NOMO-1 treated with dmso at 0.1 percent for 144 hours (cell line): ENCODE measurements at regions not wholly inside any gene's neighbourhood (a gene's known extent, or its start where the extent isn't known, plus 50 kb on each side); places are given as distances from the start of the nearest gene placed in this dataset.

ENCODE experiments used
- DNase-seq: peaks from one replicate; lab custom pipeline; 2025; ENCODE audit not compliant: unreplicated experiment; lab: John Stamatoyannopoulos, UW

DNA sequence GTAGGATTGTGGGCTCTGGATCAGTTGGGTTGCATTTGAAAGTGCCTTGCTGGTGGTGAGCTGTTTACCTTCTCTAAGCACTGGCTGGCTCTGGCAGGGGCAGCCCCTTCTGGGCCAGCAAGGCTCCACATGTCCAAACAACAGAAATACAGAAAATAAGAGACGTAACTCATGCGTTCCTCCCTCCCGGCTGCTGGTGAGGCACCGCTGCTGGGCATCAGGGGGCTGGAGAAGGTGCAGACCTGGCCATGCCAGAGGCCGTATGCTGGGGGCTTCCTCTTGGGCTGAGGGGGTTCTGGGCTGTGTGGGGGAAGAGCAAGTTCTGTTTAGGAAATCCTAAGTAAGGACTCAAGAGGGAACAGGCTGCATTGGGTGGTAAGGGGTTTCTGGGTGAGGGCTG is 140.6 kb downstream of the URI1 start:
- no peak for DNase-seq

- DNase-seq: no peak
Measured at GRCh38 chr19:30083125-30083681, 141.2 kb downstream of the URI1 start.

DNA sequence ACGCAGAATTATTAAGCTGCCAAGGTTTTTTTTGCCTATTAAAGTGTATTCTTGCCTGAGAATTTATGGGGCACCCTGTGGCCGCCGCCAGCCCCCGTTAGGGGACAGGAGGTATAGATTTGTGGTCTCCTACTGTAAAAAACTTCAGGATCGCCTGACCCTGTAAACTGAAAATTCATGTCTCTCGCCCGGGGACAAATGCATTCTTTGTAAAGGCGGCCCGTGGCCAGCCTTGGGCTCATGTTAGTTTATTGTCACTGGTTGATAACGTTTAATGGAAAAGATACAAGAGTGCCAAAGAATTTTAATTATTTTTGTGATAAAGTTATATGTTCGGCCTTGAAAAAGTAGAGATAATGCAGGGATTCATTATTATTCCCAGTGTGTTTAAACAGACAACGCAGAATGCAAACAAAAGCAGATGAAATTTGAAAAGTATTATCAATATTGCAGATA is 141.7 kb downstream of the URI1 start:
- no peak for DNase-seq

GRCh38 chr19:30084390-30084819 is 142.4 kb downstream of the URI1 start:
- DNase-seq: no peak

DNA sequence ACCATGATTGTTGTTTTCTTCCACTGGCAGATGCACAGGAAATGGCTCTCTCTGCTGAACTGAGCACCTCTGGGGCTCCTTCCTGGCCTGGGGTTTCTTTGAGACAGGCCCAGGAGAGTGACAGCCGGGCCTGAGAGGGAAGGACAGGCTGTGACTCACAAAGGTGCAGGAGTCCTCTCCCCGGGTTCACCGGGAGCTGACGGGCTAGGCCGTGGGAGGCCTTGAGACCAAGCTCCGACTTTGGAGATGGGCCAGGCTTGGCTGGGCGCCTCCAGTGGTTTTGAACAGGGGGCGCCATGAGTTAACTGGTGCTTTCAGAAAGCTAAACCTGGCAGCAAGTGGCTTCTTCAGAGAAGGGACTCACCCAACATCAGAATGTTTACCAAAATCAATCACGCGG is 143.4 kb downstream of the URI1 start:
- DNase-seq: no peak

GRCh38 chr19:30086220-30086619 is 144.2 kb downstream of the URI1 start:
- DNase-seq: no peak

DNA sequence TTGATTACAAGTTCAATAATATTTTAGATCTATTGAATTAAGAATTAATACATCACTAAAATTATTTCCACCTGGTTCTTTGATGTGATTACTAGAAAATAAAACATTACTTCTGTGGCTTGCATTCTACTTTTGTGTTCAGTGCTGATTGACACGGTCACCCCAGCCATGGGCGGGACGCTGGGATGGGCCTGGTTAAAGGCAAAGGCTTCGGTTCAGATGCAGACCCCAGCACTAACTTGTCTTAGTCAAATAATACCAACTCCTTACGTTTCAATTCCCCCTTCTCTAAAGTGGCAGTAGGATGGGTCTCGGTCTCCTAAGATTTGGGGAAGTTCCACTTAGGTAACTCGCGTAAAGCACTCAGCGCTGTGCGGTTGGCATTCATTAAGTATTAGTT is 144.9 kb downstream of the URI1 start:
- DNase-seq: no peak

DNA sequence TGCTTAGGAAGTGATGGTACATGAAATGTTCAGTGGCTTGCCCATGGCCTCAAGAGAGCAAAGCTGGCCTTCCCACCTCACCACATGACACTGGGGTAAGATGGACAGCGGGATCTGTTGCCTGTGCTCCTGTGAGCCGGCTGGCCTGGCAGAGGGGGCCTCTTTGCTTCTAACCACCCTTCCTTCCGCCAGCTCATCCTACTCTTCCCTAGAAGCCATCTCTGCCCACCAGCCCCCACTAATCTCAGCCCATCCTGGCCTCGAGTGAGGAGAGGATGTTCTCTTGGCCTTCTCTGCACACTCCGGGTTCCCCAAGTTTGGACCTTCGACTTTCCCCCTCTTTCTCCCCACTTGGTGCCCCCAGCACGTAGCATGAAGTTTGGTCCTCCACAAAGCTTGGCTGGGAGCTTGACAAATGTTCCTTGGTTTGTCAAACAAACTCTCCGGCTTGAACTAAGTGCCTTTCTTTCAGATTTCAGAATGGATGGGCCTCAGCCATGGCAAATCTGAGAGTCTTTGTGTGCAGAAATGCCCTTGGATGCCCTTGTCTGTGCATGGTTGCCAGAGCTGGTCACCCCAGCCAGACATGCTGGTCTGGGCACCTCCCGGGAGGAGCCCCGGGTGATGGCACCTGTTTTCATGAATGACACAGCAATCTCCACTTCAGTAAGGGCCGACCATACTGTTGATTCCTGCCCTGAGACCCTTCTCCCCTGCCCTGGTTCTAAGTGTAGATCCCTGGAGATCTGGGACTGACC is 145.5 kb downstream of the URI1 start:
- DNase-seq: no peak

GRCh38 chr19:30088567-30088966 is 146.5 kb downstream of the URI1 start:
- DNase-seq: no peak

GRCh38 chr19:30089086-30089665 is 147.1 kb downstream of the URI1 start:
- DNase-seq: no peak

- no peak for DNase-seq
Measured at GRCh38 chr19:30090476-30090875, 148.4 kb downstream of the URI1 start.

DNA sequence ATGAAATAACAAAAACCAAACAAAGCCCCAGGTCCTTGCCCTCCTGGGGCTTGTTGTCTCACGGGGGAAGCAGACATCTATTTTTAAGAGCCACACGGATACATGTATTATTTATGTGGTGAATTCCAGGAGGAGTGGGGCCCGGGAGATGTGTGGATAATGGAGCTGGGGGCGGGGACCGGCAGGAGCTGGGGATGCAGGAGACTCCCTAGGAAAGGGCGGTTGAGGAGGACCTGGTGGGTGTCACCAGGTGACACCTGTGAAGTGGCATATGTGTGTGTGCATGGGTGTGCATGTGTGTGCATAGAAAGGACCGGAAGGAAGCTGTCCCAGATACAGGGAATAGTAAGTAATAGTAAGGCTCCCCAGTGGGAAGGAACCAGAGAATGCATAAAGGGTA is 148.9 kb downstream of the URI1 start:
- no peak for DNase-seq

DNA sequence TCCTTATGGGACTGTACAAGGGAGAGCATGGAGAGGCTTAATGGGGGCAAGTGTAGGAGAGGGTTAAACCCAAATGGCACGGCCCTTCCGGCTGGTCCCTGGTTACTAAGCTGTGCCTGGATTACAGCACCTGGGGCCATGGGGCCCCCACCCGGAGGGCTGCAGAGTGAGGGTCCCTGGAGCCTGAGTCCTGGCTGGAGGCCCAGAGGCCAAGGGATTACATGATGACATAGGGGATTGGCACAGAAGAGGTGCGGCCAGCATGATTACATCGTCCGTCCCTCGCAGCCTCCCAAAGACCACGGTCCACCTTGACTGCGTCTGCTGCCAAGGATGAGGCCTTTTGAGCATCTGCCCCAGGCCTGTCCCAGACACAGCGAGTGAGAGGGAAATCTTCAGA is 149.4 kb downstream of the URI1 start:
- DNase-seq: no peak

DNA sequence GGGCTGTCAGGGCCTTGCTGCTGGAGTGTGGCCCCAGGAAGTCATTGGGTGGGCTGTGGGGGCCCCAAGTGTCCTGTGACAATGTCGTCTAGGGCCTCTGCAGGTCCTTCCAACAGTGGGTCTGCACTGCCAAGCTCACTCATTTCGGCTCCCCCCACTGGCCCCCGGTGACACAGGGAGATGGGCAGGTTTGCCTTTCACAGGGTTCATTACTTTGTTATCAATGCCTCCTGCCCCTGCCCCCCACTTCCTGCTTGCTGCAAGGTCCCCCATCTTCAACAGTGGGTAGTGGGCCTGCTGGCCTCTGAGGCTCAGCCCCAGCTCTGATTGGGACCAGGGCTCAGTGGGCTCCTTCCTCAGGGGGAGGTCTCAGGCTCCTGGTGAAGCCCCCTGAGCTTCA is 149.8 kb downstream of the URI1 start:
- no peak for DNase-seq

- DNase-seq: no peak
Measured at GRCh38 chr19:30092721-30093569, 150.9 kb downstream of the URI1 start.

GRCh38 chr19:30093966-30094755 is 152.1 kb downstream of the URI1 start:
- no peak for DNase-seq

DNA sequence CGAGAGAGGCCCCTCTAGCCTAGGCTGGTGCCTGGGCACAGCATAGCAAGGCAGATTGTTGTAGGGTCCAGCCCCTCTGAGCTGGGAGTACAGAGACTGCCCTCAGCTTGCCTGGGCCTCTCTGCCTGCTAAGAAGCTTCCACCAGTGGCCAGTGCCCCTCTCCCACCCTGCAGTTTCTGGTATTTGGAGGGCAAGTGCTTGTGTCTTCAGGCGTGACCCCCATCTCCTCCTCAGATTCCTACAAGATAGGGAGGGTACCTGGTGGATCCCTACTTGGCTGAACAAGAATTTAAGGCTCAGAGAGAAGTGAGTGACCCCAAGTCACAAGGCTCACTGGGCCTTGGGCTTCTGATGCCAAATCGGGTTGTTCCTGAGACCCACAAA is 152.7 kb downstream of the URI1 start:
- DNase-seq: no peak

DNA sequence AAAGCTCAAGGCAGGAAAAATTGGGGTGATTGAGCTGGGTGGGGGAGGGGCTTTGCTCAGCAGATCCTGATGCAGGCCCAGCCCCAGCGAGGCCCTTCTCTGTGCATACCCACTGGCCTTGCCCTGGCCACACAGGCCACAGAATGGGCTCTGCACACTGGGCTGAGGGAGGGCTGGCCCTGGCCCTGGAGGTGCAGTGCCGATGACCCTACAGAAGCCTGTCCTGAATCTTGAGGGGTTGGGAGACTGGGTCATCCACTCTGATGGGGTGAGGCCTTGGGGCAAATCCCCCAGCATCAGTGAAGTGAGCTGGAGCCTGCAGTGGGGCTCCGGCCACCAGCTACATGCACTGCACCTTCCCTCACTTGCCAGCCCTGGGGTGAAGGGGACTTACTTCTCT is 153.1 kb downstream of the URI1 start:
- DNase-seq: no peak

DNA sequence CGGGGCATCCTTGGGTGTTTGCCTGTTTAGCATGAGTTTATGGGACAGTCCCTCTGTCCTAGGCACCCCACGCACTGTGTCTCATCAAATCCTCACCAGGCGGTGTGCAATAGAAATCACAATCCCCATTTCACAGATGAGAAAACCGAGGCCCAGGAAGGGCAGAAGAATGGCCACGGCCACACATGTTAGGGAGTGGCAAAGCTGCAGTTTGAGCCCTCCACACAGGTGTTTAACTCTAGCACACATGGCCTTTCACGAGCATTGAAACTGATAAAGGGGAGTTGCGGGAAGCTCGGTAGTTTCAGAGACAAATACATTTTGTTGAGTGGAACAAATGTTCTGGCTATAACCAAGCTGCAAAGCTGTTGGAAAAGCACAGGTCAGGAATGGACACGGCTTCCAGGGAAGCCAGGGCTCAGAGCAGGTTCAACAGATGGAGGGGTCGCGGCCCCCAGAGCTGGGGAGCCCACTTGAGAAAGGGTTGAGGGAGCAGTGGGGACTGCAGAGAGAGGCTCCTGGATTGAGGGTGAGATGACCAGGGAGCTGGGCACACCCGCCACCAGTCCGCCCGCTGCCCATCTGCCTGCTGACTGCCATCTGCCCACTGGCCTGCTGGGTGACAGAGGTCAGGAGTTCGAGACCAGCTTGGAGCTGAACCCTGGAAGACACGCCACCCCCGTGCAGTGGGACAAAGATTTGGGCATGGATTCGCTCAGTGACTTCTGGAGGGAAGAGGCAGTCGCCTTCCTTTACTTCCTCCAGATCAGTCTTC is 154.7 kb downstream of the URI1 start:
- no peak for DNase-seq

DNA sequence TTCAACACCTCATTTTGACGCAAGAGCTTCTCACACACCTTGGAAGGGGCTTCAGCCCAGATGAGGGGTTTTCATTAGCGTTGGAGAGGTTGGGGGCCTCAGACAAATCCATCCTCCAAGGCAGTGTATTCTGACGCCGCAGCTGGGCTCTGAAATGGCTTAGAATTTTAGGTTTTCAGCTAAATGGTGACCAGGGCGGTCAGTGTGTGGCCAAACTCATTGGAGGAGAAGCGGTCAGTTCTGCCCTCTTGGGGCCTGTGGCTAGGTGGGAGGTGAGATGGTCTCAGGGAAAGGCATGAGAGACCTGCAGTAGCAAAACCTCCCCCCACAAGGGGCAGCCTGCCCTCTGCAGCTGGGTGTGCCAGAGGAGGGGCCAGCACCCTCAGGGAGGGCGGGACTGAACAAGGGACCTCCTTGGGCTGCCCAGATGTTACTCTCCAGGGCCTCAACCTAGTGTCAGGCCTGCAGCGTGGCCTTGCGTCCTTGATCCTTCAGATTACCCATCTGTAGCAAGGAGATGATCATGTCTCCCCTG is 155.8 kb downstream of the URI1 start:
- DNase-seq: no peak
